ENCODE measurements at regions not wholly inside any gene's neighbourhood (a gene's known extent, or its start where the extent isn't known, plus 50 kb on each side); places are given as distances from the start of the nearest gene placed in this dataset.
"Not testable (repeated sequence)": the region's sequence is repeated elsewhere in the genome, so short reads cannot be mapped to it uniquely, and the experiment has no call there.

- DNase-seq, result no peak
Measured at GRCh38 chr7:20466543-20467021, 135.9 kb downstream of the ITGB8 start.

GRCh38 chr7:20470082-20470481, 139.4 kb downstream of the ITGB8 start:
- no peak for DNase-seq

GRCh38 chr7:20470726-20471125, 140.0 kb downstream of the ITGB8 start:
- DNase-seq, result no peak

- DNase-seq, result no peak
Measured at GRCh38 chr7:20474249-20474648, 141.2 kb upstream of the ABCB5 start.

- no peak for DNase-seq
Measured at GRCh38 chr7:20475756-20476155, 139.7 kb upstream of the ABCB5 start.

- no peak for DNase-seq
Measured at GRCh38 chr7:20477067-20477466, 138.4 kb upstream of the ABCB5 start.

GRCh38 chr7:20479706-20480105, 135.8 kb upstream of the ABCB5 start:
- DNase-seq, result no peak

GRCh38 chr7:20482071-20482470, 133.4 kb upstream of the ABCB5 start:
- DNase-seq, result no peak

- no peak for DNase-seq
Measured at GRCh38 chr7:20484356-20484755, 131.1 kb upstream of the ABCB5 start.

- DNase-seq, result no peak
Measured at GRCh38 chr7:20488850-20489249, 126.6 kb upstream of the ABCB5 start.

GRCh38 chr7:20491284-20491683, 124.2 kb upstream of the ABCB5 start:
- DNase-seq, result no peak

GRCh38 chr7:20494566-20494965, 120.9 kb upstream of the ABCB5 start:
- no peak for DNase-seq

GRCh38 chr7:20501473-20501872, 114.0 kb upstream of the ABCB5 start:
- DNase-seq, result not testable (repeated sequence)

GRCh38 chr7:20503278-20503950, 112.1 kb upstream of the ABCB5 start:
- DNase-seq, result no peak

GRCh38 chr7:20504060-20504459, 111.4 kb upstream of the ABCB5 start:
- no peak for DNase-seq

GRCh38 chr7:20506175-20506574, 109.3 kb upstream of the ABCB5 start:
- no peak for DNase-seq

- DNase-seq, result no peak
Measured at GRCh38 chr7:20507157-20507556, 108.3 kb upstream of the ABCB5 start.

- no peak for DNase-seq
Measured at GRCh38 chr7:20508109-20508508, 107.4 kb upstream of the ABCB5 start.

GRCh38 chr7:20509892-20510572, 105.4 kb upstream of the ABCB5 start:
- no peak for DNase-seq

GRCh38 chr7:20510573-20510900, 104.9 kb upstream of the ABCB5 start:
- no peak for DNase-seq

GRCh38 chr7:20513341-20513740, 102.1 kb upstream of the ABCB5 start:
- DNase-seq, result peak; percentile 70

GRCh38 chr7:20513897-20514296, 101.6 kb upstream of the ABCB5 start:
- peak; percentile 37 for DNase-seq

GRCh38 chr7:20514364-20514763, 101.1 kb upstream of the ABCB5 start:
- DNase-seq, result peak; percentile 98

GRCh38 chr7:20519645-20520044, 95.8 kb upstream of the ABCB5 start:
- no peak for DNase-seq

GRCh38 chr7:20520530-20520929, 94.9 kb upstream of the ABCB5 start:
- DNase-seq, result no peak

All from DMS79 treated with DMSO at 0.1 percent for 48 hours (cell line).